Breast epithelium (tissue), 4 donors: ENCODE measurements at regions not wholly inside any gene's neighbourhood (a gene's known extent, or its start where the extent isn't known, plus 50 kb on each side); places are given as distances from the start of the nearest gene placed in this dataset.

ENCODE experiments used
- DNase-seq, 2 donors: peaks; one replicate each; pipeline ENCODE4 v3.0.0-alpha.2; 2019; ENCODE audit warnings: low spot score in 2 of 2
- H3K27ac ChIP-seq, 2 donors: fragments of 200-600 bp; sonication (generic) in 1 of 2; one replicate each; pipeline ENCODE4 v1.5.1; 2016 to 2019; ENCODE audit warnings: mild to moderate bottlenecking in 1 of 2
- H3K27me3 ChIP-seq, 2 donors: fragments of 200-600 bp; sonication (generic) in 1 of 2; one replicate each; pipeline versions ENCODE4 v1.5.1 to v1.6.0; 2017 to 2019; ENCODE audit warnings: control low read depth in 1 of 2, mild to moderate bottlenecking in 1 of 2
- H3K36me3 ChIP-seq: fragments of 200-600 bp; one replicate; pipeline ENCODE4 v1.5.1; 2019
- H3K4me1 ChIP-seq, 2 donors: fragments of 200-600 bp; sonication (generic); one replicate each; pipeline ENCODE4 v1.5.1; 2016 to 2019; ENCODE audit warnings: control low read depth in 1 of 2
- H3K4me3 ChIP-seq, 3 donors: fragments of 200-600 bp; sonication (generic); 1 replicate in 2 of 3; 2 replicates in 1 of 3; pipeline ENCODE4 v1.5.1; 2016 to 2019; ENCODE audit warnings: mild to moderate bottlenecking in 3 of 3, moderate library complexity in 2 of 3
- H3K9me3 ChIP-seq, 2 donors: fragments of 200-600 bp; sonication (generic) in 1 of 2; one replicate each; pipeline ENCODE4 v1.5.1; 2016 to 2019; ENCODE audit warnings: control low read depth in 1 of 2
- CTCF ChIP-seq, 3 donors: fragments of 450-650 bp; IDR thresholded peaks; one replicate each; pipeline ENCODE4 v1.5.1; 2016 to 2017; ENCODE audit warnings: antibody characterized with exemption in 3 of 3, mild to moderate bottlenecking in 3 of 3, moderate library complexity in 3 of 3
- POLR2A ChIP-seq: fragments of 450-650 bp; IDR thresholded peaks from one replicate; pipeline ENCODE4 v1.6.1; 2016; ENCODE audit warnings: antibody characterized with exemption, mild to moderate bottlenecking, moderate library complexity
- POLR2AphosphoS5 ChIP-seq, 3 donors: sonication (generic); formaldehyde crosslinking; IDR thresholded peaks; one replicate each; pipeline ENCODE4 v1.6.1; 2017; ENCODE audit warnings: antibody characterized with exemption in 3 of 3
- intact Hi-C: fragments of 100-400 bp; cut with DNase I; formaldehyde crosslinking; loops from one replicate; pipeline ENCODE4 v1.15.1; 2023; ENCODE audit warnings: low total_unique reads

GRCh38 chr12:102633981-102634605 is 153.7 kb upstream of the IGF1 start:
- Histone ChIP-seq H3K27ac (peak overlapping the region in 1 of 2 donors; percentile 66), H3K36me3 (no peaks in the 10 kb centered on the region), H3K4me3 (no peak overlapping the region), H3K4me1 (no peaks in the 10 kb centered on the region), H3K9me3 (no peaks in the 10 kb centered on the region), H3K27me3 (no peaks in the 10 kb centered on the region)
- TF ChIP-seq CTCF (IDR thresholded peaks at IDR 0.05) (no peak), POLR2A (no peak), POLR2AphosphoS5 (IDR thresholded peaks at IDR 0.05) (no peak)
- intact Hi-C loops = no loop called here
- no peak for DNase-seq

- Histone ChIP-seq H3K36me3 (no peaks in the 10 kb centered on the region), H3K27me3 (no peaks in the 10 kb centered on the region), H3K4me1 (no peaks in the 10 kb centered on the region), H3K27ac (no peak overlapping the region), H3K4me3 (no peak overlapping the region), H3K9me3 (peaks cover 8 to 12% of the 10 kb centered on the region in 2 donors)
- DNase-seq = no peak
- intact Hi-C loops = no loop called here
- no peak for TF ChIP-seq POLR2A
- TF ChIP-seq CTCF (IDR thresholded peaks at IDR 0.05) = no peak
- no peak for TF ChIP-seq POLR2AphosphoS5 (IDR thresholded peaks at IDR 0.05)
These were observed 150.9 kb upstream of the IGF1 start for GRCh38 chr12:102631274-102631673.

GRCh38 chr12:102629262-102629888 is 149.0 kb upstream of the IGF1 start:
- Histone ChIP-seq H3K27me3 (no peaks in the 10 kb centered on the region), H3K4me3 (no peak overlapping the region), H3K27ac (peak overlapping the region in 1 of 2 donors; percentile 43), H3K36me3 (no peaks in the 10 kb centered on the region), H3K4me1 (no peaks in the 10 kb centered on the region), H3K9me3 (peaks cover 8 to 12% of the 10 kb centered on the region in 2 donors)
- intact Hi-C loops = no loop called here
- TF ChIP-seq POLR2A (no peak), POLR2AphosphoS5 (IDR thresholded peaks at IDR 0.05) (no peak), CTCF (IDR thresholded peaks at IDR 0.05) (no peak)
- no peak for DNase-seq

- intact Hi-C loops = no loop called here
- H3K27me3 ChIP-seq = no peaks in the 10 kb centered on the region
- H3K27ac ChIP-seq = no peak overlapping the region
- no peak for TF ChIP-seq POLR2AphosphoS5 (IDR thresholded peaks at IDR 0.05)
- TF ChIP-seq POLR2A = no peak
- TF ChIP-seq CTCF (IDR thresholded peaks at IDR 0.05) = no peak
- H3K4me3 ChIP-seq = no peak overlapping the region
- peaks cover 8 to 12% of the 10 kb centered on the region in 2 donors for H3K9me3 ChIP-seq
- H3K36me3 ChIP-seq = no peaks in the 10 kb centered on the region
- no peak for DNase-seq
- H3K4me1 ChIP-seq = no peaks in the 10 kb centered on the region
These were observed 145.5 kb upstream of the IGF1 start for GRCh38 chr12:102625819-102626218.

- H3K4me1 ChIP-seq = no peaks in the 10 kb centered on the region
- no peak overlapping the region for H3K27ac ChIP-seq
- H3K4me3 ChIP-seq = no peak overlapping the region
- H3K9me3 ChIP-seq = peaks cover 5 to 8% of the 10 kb centered on the region in 2 donors
- intact Hi-C loops = no loop called here
- no peak for TF ChIP-seq CTCF (IDR thresholded peaks at IDR 0.05)
- TF ChIP-seq POLR2A = no peak
- no peak for TF ChIP-seq POLR2AphosphoS5 (IDR thresholded peaks at IDR 0.05)
- DNase-seq = no peak
- H3K27me3 ChIP-seq = no peaks in the 10 kb centered on the region
- no peaks in the 10 kb centered on the region for H3K36me3 ChIP-seq
These were observed 142.3 kb upstream of the IGF1 start for GRCh38 chr12:102622618-102623017.
